VCaP (cell line): ENCODE measurements at regions not wholly inside any gene's neighbourhood (a gene's known extent, or its start where the extent isn't known, plus 50 kb on each side); places are given as distances from the start of the nearest gene placed in this dataset.

Source experiments
- H3K27ac ChIP-seq: fragments of 450-650 bp; 2 replicates; pipeline ENCODE4 v1.5.1; 2017
- TF ChIP-seq, protein P1 (sequence below): fragments of 450-650 bp; conservative IDR thresholded peaks from 2 replicates; pipeline ENCODE4 v1.5.1; 2017; ENCODE audit warnings: mild to moderate bottlenecking, moderate library complexity

GRCh38 chr9:103399535-103399934, 404.4 kb downstream of the CYLC2 start:
- H3K27ac ChIP-seq: no peak overlapping the region
- TF ChIP-seq, protein P1, sequence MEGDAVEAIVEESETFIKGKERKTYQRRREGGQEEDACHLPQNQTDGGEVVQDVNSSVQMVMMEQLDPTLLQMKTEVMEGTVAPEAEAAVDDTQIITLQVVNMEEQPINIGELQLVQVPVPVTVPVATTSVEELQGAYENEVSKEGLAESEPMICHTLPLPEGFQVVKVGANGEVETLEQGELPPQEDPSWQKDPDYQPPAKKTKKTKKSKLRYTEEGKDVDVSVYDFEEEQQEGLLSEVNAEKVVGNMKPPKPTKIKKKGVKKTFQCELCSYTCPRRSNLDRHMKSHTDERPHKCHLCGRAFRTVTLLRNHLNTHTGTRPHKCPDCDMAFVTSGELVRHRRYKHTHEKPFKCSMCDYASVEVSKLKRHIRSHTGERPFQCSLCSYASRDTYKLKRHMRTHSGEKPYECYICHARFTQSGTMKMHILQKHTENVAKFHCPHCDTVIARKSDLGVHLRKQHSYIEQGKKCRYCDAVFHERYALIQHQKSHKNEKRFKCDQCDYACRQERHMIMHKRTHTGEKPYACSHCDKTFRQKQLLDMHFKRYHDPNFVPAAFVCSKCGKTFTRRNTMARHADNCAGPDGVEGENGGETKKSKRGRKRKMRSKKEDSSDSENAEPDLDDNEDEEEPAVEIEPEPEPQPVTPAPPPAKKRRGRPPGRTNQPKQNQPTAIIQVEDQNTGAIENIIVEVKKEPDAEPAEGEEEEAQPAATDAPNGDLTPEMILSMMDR: no peak

DNA sequence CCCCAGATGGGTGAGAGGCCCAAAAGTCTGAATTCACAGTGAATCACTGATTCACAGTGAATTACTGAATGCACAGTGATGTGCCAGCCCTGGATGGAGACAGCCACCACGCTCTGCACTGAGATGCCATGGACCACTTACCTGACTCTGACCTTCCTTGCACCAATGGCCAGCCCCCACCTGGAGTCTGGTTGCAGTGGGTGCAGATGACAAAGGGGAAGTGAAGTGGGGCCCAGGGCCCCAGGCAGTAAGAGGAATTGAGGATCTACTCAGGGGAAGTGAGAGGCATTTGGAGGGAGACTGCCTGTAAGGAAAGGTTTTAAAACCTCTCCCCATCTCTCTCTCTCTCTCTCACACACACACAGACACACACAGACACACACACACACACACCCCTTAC, 412.1 kb downstream of the CYLC2 start:
- H3K27ac ChIP-seq: no peak overlapping the region
- TF ChIP-seq, protein P1: no peak

- TF ChIP-seq, protein P1: no peak
- H3K27ac ChIP-seq: no peak overlapping the region
Observed at GRCh38 chr9:103410059-103410458, 414.9 kb downstream of the CYLC2 start.

DNA sequence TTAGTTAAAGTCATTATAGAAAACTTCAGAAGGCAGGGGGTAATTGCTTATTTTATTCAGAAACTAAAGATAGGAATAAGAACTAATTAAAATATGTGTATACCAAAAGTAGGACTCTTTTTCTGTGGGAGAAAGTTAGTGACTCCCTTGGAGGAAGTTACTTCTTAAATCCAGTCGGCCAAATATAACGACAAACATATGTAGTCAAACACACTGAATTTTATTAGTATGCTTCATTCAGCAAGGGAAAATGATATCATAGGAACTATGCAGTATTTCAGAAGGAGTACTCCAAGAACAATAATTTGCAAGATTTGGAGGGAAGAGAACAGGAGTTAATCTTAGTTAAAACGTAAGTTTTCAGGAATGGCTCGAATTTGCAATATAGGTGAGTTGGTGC, 432.6 kb downstream of the CYLC2 start:
- TF ChIP-seq, protein P1: no peak
- no peak overlapping the region for H3K27ac ChIP-seq

GRCh38 chr9:103430469-103430868, 435.3 kb downstream of the CYLC2 start:
- TF ChIP-seq, protein P1: no peak
- no peak overlapping the region for H3K27ac ChIP-seq

DNA sequence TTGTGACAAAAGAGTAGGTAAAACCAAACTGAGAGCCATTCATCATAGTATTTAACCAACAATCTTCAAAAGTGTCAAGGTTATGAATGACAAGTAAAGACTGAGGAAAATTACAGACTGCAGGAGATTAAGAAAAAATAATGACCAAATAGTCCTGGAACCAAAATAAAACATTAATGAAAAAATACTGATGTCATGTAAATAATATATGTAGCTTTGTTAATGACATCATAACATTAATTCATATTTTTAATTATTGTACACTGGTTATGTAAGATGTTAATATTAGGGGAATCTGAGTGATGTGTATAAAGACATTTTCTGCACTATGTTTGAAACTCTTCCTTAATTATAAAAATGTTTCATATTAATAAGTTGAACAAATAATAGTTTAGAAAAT, 436.7 kb downstream of the CYLC2 start:
- no peak overlapping the region for H3K27ac ChIP-seq
- TF ChIP-seq, protein P1: no peak

GRCh38 chr9:103444176-103444575, 449.0 kb downstream of the CYLC2 start:
- H3K27ac ChIP-seq: no peak overlapping the region
- TF ChIP-seq, protein P1: no peak

GRCh38 chr9:103458826-103459225, 463.7 kb downstream of the CYLC2 start:
- TF ChIP-seq, protein P1: no peak
- H3K27ac ChIP-seq: no peak overlapping the region
